GM21717 (cell line): ENCODE measurements at regions not wholly inside any gene's neighbourhood (a gene's known extent, or its start where the extent isn't known, plus 50 kb on each side); places are given as distances from the start of the nearest gene placed in this dataset.
"Not testable (repeated sequence)": the region's sequence is repeated elsewhere in the genome, so short reads cannot be mapped to it uniquely, and the experiment has no call there.

Source experiments
- ATAC-seq: cut with Tn5 transposase; IDR thresholded peaks from one replicate; pipeline ENCODE4 v1.9.1; 2021; ENCODE audit warnings: mild to moderate bottlenecking, moderate library complexity; ENCODE audit not compliant: unreplicated experiment

GRCh38 chr18:22067109-22067508 lies 102.3 kb upstream of the GATA6 start:
- no peak for ATAC-seq

- no peak for ATAC-seq
Observed at GRCh38 chr18:22067682-22068081, 101.7 kb upstream of the GATA6 start.

- not testable (repeated sequence) for ATAC-seq
Observed at GRCh38 chr18:22068784-22069183, 100.6 kb upstream of the GATA6 start.

GRCh38 chr18:22069916-22070315 lies 99.5 kb upstream of the GATA6 start:
- no peak for ATAC-seq

- no peak for ATAC-seq
Observed at GRCh38 chr18:22073411-22073810, 96.0 kb upstream of the GATA6 start.

GRCh38 chr18:22074282-22075070 lies 94.9 kb upstream of the GATA6 start:
- ATAC-seq = no peak

DNA sequence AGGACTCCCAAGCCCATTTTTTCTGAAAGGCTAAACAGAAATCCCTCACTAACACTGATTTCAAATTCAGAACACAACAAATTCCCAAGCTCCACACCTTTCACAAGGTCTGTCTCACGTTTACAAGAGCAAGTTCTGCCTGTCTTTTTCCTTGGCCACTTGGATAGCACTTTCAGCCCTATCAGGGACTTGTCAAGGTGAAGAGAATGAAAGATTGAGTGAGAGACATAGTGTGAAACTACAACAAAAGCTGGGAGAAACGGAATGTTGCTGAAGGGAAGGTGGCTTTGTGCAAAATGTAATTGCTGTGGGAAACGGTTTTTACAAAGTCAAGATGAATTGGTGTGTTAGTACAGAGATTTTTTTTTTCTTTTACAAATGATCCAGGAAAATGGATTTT lies 89.4 kb upstream of the GATA6 start:
- no peak for ATAC-seq

- no peak for ATAC-seq
Observed at GRCh38 chr18:22082408-22082807, 87.0 kb upstream of the GATA6 start.

GRCh38 chr18:22084547-22084946 lies 84.8 kb upstream of the GATA6 start:
- no peak for ATAC-seq

DNA sequence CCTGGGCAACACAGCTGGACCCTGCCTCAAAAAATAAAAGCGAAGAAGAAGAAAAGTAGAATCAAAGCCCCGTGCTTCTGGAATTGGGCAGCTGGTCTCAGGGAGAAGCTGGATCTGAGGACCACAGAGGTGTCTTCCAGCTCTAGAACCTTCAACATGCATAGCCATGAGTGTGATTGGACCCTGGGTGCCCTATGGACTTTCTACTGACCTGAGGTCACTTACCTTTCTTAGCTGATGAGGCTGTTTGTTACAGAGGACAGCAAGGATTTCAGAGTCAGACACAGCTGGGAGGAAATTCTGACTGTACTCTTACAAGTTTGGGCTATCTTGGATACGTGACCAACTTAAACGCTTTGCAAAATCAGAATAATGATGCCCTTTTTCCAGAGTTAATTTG lies 82.4 kb upstream of the GATA6 start:
- ATAC-seq = no peak

DNA sequence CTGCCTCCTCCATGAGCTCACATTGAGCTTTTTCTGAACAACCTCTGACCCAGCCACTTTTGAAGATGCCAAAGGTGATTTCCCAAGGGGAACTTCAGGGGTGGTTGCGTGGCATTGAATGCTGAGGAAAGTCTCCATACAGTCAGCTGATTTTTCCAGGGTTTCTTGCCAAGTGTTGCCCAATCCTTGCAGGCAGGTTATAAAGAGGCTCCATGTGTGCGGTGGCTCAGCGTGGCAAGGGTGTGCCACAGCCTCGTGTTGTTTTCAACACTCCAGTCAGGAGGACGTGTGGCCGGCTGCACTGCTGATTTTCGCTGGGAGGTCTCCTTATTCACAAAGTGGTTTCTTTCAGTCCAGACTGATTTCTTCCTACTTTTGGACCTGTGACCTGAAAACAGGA lies 81.4 kb upstream of the GATA6 start:
- no peak for ATAC-seq

DNA sequence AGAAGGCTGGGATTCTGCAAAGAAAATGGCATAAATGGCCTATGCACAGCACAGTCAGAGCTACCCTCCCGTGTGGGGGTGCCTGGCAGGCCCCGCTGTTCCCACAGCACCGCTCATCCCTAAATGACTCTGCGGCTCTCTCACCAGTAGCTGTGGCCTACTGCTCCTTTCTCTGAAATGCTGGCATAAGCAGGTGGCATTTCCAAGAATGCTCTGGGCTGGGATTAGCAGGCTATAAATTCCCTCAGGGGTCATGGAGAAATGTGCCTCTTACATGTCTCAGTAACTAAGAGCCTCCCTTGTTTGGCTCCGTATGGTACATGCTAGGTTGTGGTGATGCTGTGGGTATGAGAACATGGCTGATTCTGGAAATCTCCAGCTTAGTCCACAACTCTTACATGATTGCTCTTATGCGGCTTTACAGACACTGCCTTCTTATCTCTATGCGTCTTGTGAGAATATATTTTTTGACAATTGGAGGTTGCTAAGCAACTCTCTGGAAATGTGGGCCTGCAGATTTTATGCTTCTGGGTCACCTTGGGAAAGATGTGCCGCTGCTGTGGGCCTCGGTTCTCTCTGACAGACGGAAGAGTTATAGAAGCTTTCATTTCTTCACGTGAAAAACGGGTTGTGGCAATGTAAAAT lies 80.3 kb upstream of the GATA6 start:
- ATAC-seq = no peak

- ATAC-seq = no peak
Observed at GRCh38 chr18:22091341-22091740, 78.0 kb upstream of the GATA6 start.

- no peak for ATAC-seq
Observed at GRCh38 chr18:22093731-22094357, 75.5 kb upstream of the GATA6 start.

GRCh38 chr18:22094358-22094734 lies 75.0 kb upstream of the GATA6 start:
- no peak for ATAC-seq

DNA sequence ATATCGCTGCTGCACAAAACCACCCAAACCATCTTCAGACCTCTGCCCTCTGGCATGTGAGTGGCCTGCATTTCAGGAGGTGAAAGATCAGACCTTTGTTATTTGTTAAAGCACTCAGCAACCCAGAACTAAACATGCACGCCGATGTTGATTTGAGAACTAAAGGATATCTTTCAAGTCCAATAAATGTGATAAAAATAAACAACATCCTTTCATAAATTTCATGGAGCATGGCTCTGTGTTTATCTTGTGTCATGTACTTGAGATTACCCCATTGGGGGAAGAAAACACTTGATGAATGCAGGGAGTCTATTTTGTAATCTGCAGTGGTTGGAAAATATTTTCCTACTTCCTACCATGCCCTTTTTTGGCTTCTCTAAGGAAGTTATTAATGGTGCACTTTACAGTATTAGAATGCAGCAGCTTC lies 70.8 kb upstream of the GATA6 start:
- no peak for ATAC-seq

DNA sequence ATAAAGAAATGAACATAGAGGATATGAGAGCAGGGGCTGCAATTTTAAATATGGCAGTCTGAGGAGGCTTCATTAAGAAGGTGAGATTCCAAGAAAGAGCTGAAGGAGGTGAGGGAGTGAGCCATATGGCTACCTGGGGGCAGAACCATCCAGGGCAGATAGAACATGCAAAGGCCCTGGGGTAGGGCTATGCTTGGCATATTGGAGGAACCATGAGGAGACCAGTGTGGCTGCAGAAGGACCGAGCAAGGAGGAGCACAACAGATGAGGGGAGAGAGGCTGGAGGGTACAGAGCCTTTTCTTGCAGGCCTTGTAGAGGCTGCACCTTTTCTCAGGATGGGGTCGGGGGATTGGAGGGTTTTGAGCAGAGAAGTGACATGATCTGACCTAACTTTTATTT lies 69.5 kb upstream of the GATA6 start:
- no peak for ATAC-seq

- ATAC-seq = no peak
Observed at GRCh38 chr18:22101731-22102130, 67.7 kb upstream of the GATA6 start.

DNA sequence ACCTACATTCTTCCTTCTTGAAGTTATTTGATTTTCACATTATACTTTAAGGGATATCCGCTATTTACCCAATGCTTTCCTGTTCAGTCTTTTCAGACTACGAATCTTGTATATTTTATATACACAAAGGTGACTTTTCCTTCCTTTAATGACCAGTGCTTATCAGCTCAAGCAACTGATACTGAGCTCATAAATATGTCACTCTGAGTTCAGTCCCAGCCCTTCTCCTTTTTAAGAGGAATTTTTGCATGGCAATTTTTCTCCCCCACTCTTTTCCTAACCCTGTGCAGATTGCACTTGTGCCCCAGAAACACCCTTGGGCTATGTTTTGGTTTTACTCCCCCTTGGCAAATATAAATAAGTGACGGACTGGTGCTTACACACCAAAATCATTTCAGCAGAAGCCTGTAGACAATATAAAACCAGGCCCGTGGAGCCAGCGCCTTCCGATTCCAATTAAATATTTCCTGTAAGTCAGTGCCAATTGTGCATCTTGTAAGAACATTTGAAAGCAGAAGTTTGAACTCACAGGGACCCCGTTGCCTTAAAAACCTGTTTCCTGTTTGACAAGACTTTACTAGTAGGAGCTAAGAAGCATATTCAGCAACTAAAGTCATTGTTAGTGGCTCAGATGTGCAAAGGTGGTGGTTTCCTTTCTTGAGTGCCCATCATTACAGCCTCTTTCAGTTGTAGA lies 66.3 kb upstream of the GATA6 start:
- no peak for ATAC-seq

- ATAC-seq = no peak
Observed at GRCh38 chr18:22103647-22104031, 65.8 kb upstream of the GATA6 start.

GRCh38 chr18:22106536-22107292 lies 62.7 kb upstream of the GATA6 start:
- ATAC-seq = no peak
